ENCODE measurements at regions not wholly inside any gene's neighbourhood (a gene's known extent, or its start where the extent isn't known, plus 50 kb on each side); places are given as distances from the start of the nearest gene placed in this dataset.
"Not testable (repeated sequence)": the region's sequence is repeated elsewhere in the genome, so short reads cannot be mapped to it uniquely, and the experiment has no call there.

DNA sequence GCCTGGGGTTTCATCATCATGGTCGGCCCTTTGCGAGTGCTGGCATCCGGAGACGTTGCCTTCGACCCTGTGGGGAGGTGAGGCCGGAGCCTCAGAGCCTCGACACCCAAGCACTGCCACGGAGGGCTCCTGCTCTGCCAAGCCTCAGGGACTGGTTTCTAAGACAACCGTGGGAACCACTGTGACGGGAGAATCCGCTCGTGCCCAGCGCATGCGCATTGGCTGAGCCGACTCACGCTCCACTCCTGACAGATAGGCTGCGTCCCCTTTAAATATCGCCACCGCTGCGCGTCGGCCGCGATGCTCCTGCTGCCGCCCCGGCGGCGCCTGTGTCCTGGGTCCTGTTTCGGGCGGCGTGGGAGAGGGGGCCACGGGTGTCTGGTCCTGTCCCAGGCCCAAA lies 690.6 kb upstream of the TPTE start:
- not testable (repeated sequence) for H3K9me3 Mint-ChIP-seq; H3K27me3 Mint-ChIP-seq (ENCODE audit: low read depth); H3K36me3 Mint-ChIP-seq (ENCODE audit: low read depth); H3K4me1 Mint-ChIP-seq; H3K27ac Mint-ChIP-seq; H3K4me3 Mint-ChIP-seq

GRCh38 chr21:9832751-9833150 lies 688.6 kb upstream of the TPTE start:
- H3K27me3 Mint-ChIP-seq (ENCODE audit: low read depth); H3K27ac Mint-ChIP-seq; H3K9me3 Mint-ChIP-seq; H3K4me1 Mint-ChIP-seq; H3K4me3 Mint-ChIP-seq; H3K36me3 Mint-ChIP-seq (ENCODE audit: low read depth): not testable (repeated sequence)

DNA sequence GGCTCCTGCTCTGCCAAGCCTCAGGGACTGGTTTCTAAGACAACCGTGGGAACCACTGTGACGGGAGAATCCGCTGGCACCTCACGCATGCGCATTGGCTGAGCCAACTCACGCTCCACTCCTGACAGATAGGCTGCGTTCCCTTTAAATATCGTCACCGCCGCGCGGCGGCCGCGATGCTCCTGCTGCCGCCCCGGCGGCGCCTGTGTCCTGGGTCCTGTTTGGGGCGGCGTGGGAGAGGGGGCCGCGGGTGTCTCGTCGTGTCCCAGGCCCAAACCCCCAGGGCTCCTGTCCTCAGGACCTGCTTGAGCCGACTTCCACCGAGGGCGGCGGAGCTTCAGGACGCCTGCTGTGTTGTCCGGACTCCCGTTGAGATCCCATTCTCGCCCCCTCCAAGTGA lies 684.8 kb upstream of the TPTE start:
- peaks cover 10% of the 10 kb centered on the region for H3K36me3 Mint-ChIP-seq (ENCODE audit: low read depth)

GRCh38 chr21:9837001-9837400 lies 684.4 kb upstream of the TPTE start:
- H3K4me3 Mint-ChIP-seq; H3K27me3 Mint-ChIP-seq (ENCODE audit: low read depth); H3K27ac Mint-ChIP-seq; H3K4me1 Mint-ChIP-seq: not testable (repeated sequence)
- Mint-ChIP-seq H3K36me3 (ENCODE audit: low read depth) (peaks cover 10% of the 10 kb centered on the region), H3K9me3 (peaks cover 41% of the 10 kb centered on the region)

More for the DNA sequence above, 684.8 kb upstream of the TPTE start:
- not testable (repeated sequence) for H3K27ac Mint-ChIP-seq; H3K27me3 Mint-ChIP-seq (ENCODE audit: low read depth); H3K4me1 Mint-ChIP-seq; H3K4me3 Mint-ChIP-seq
- peaks cover 38% of the 10 kb centered on the region for H3K9me3 Mint-ChIP-seq

- not testable (repeated sequence) for H3K27me3 Mint-ChIP-seq (ENCODE audit: low read depth); H3K4me1 Mint-ChIP-seq; H3K4me3 Mint-ChIP-seq; H3K27ac Mint-ChIP-seq
- Mint-ChIP-seq H3K36me3 (ENCODE audit: low read depth) (peaks cover 10% of the 10 kb centered on the region), H3K9me3 (peaks cover 44% of the 10 kb centered on the region)
These were observed 683.9 kb upstream of the TPTE start for GRCh38 chr21:9837526-9837925.

GRCh38 chr21:9837946-9838737 lies 683.2 kb upstream of the TPTE start:
- Mint-ChIP-seq H3K4me1 (no peaks in the 10 kb centered on the region), H3K36me3 (ENCODE audit: low read depth) (peaks cover 10% of the 10 kb centered on the region), H3K9me3 (peaks cover 49% of the 10 kb centered on the region), H3K27me3 (ENCODE audit: low read depth) (no peaks in the 10 kb centered on the region), H3K27ac (no peak overlapping the region), H3K4me3 (no peak overlapping the region)
- no peak for TF ChIP-seq CTCF (IDR thresholded peaks at IDR 0.05; ENCODE audit: unreplicated experiment in 3 of 3)

- Mint-ChIP-seq H3K36me3 (ENCODE audit: low read depth) (peaks cover 10% of the 10 kb centered on the region), H3K4me3 (no peak overlapping the region), H3K27me3 (ENCODE audit: low read depth) (no peaks in the 10 kb centered on the region), H3K9me3 (peaks cover 53% of the 10 kb centered on the region), H3K4me1 (no peaks in the 10 kb centered on the region), H3K27ac (no peak overlapping the region)
- no peak for TF ChIP-seq CTCF (IDR thresholded peaks at IDR 0.05; ENCODE audit: unreplicated experiment in 3 of 3)
These were observed 682.4 kb upstream of the TPTE start for GRCh38 chr21:9838738-9839642.

- H3K27ac Mint-ChIP-seq; H3K36me3 Mint-ChIP-seq (ENCODE audit: low read depth): not testable (repeated sequence)
These were observed 677.3 kb upstream of the TPTE start for GRCh38 chr21:9844106-9844505.

DNA sequence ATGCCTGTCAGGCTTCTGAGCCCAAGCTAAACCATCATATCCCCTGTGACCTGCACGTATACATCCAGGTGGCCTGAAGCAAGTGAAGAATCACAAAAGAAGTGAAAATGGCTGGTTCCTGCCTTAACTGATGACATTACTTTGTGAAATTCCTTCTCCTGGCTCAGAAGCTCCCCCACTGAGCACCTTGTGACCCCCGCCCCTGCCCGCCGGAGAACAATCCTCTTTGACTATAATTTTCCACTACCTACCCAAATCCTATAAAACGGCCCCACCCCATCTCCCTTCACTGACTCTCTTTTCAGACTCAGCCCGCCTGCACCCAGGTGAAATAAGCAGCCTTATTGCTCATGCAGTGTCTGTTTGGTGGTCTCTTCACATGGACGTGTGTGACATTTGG lies 673.9 kb upstream of the TPTE start:
- not testable (repeated sequence) for H3K36me3 Mint-ChIP-seq (ENCODE audit: low read depth); H3K4me3 Mint-ChIP-seq; H3K4me1 Mint-ChIP-seq; H3K27ac Mint-ChIP-seq; H3K27me3 Mint-ChIP-seq (ENCODE audit: low read depth)
- peaks cover 21% of the 10 kb centered on the region for H3K9me3 Mint-ChIP-seq

More at GRCh38 chr21:9844106-9844505, 677.3 kb upstream of the TPTE start:
- H3K9me3 Mint-ChIP-seq, result peaks cover 40% of the 10 kb centered on the region
- H3K27me3 Mint-ChIP-seq (ENCODE audit: low read depth); H3K4me3 Mint-ChIP-seq; H3K4me1 Mint-ChIP-seq: not testable (repeated sequence)

DNA sequence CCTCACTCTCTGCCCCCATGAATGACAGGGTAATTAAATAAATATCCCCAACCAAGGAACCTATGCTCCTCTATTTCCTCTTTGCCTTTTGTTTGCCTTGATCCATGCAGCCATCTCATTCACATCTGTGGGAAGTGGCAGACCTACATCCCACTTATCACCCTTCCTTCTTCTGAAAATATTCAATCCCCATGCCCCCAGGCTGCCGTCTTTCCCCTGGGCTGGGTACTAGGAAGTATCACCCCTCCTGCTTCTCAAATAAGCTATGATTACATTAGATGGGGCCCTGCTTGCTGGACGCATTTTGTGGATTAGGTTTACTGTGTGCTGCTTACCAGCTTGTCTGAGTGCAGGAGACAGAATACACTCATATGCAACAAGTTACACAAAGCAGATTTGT lies 670.2 kb upstream of the TPTE start:
- not testable (repeated sequence) for H3K27ac Mint-ChIP-seq; H3K4me1 Mint-ChIP-seq; H3K4me3 Mint-ChIP-seq; H3K36me3 Mint-ChIP-seq (ENCODE audit: low read depth); H3K9me3 Mint-ChIP-seq; H3K27me3 Mint-ChIP-seq (ENCODE audit: low read depth)

DNA sequence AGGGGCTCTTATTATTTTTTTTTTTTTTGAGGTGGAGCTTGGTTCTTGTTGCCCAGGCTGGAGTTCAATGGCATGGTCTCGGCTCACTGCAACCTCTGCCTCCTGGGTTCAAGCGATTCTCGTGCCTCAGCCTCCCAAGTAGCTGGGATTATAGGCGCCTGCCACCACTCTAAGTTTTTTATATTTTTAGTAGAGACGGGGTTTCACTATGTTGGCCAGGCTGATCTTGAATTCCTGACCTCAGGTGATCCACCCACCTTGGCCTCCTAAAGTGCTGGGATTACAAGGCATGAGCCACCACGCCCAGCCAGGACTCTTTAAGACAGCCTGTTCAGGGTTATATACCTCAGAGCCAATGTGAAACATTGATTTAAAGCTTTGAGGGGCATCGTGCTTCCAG lies 669.7 kb upstream of the TPTE start:
- H3K4me3 Mint-ChIP-seq; H3K4me1 Mint-ChIP-seq; H3K36me3 Mint-ChIP-seq (ENCODE audit: low read depth); H3K27ac Mint-ChIP-seq; H3K27me3 Mint-ChIP-seq (ENCODE audit: low read depth): not testable (repeated sequence)
- H3K9me3 Mint-ChIP-seq, result peaks cover 14% of the 10 kb centered on the region

DNA sequence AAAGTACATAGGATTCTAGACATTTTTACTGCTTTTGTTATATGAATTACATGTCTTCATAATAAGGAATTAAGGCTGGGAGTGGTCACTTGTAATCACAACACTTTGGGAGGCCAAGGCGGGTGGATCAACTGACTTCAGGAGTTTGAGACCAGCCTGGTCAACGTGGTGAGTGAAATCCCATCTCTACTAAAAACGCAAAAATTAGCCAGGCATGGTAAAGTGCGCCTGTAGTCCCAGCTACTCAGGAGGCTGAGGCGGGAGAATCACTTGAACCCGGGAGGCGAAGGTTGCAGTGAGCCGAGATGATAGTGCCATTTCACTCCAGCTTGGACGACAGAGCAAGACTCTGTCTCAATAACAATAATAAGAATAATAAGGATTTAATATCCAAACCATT lies 663.8 kb upstream of the TPTE start:
- not testable (repeated sequence) for H3K4me1 Mint-ChIP-seq; H3K27ac Mint-ChIP-seq; H3K36me3 Mint-ChIP-seq (ENCODE audit: low read depth); H3K27me3 Mint-ChIP-seq (ENCODE audit: low read depth); H3K4me3 Mint-ChIP-seq
- peaks cover 31% of the 10 kb centered on the region for H3K9me3 Mint-ChIP-seq

DNA sequence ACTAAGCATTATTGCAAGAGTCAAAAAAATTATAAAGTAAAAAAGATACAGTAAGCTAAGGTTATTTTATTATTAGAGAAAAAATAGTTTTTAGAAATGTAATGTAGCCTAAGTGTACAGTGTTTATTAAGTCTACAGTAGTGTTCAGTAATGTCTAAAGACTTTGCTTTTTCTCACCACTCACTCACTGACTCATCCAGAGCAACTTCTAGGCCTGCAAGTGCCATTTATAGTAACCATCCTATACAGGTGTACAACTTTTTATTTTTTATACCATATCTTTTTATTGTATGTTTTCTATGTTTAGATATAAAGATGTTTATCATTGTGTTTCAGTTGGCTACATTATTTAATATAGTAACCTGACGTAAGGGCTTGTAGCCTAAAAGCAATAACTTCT lies 661.5 kb upstream of the TPTE start:
- H3K9me3 Mint-ChIP-seq, result peaks cover 43% of the 10 kb centered on the region
- H3K36me3 Mint-ChIP-seq (ENCODE audit: low read depth); H3K27ac Mint-ChIP-seq; H3K4me3 Mint-ChIP-seq; H3K27me3 Mint-ChIP-seq (ENCODE audit: low read depth); H3K4me1 Mint-ChIP-seq: not testable (repeated sequence)
